DOHH2 (cell line): ENCODE measurements at regions not wholly inside any gene's neighbourhood (a gene's known extent, or its start where the extent isn't known, plus 50 kb on each side); places are given as distances from the start of the nearest gene placed in this dataset.
A peak's percentile ranks its signal among the peaks of the same experiment; 100 is the strongest.

Experiments used
- H3F3A ChIP-seq: fragments of 200-600 bp; sonication (generic), shearing (Covaris generic); 2 replicates; pipeline ENCODE4 v1.6.0; 2016; ENCODE audit warnings: antibody characterized with exemption, mild to moderate bottlenecking; ENCODE audit not compliant: control insufficient read depth, insufficient read depth
- H3K27ac ChIP-seq: fragments of 200-600 bp; sonication (generic); 2 replicates; pipeline ENCODE4 v1.5.1; 2014; ENCODE audit warnings: low read depth, mild to moderate bottlenecking, low read length, moderate library complexity
- H3K27me3 ChIP-seq: fragments of 200-600 bp; sonication (generic); 2 replicates; pipeline ENCODE4 v1.6.1; 2014; ENCODE audit warnings: mild to moderate bottlenecking, low read length, mixed read lengths; ENCODE audit not compliant: control insufficient read depth
- H3K36me3 ChIP-seq: fragments of 200-600 bp; sonication (generic); 2 replicates; pipeline ENCODE4 v1.6.1; 2014; ENCODE audit warnings: mild to moderate bottlenecking, low read length, moderate library complexity, mixed read lengths; ENCODE audit not compliant: control insufficient read depth
- H3K4me1 ChIP-seq: fragments of 200-600 bp; sonication (generic); 2 replicates; pipeline ENCODE4 v1.6.1; 2014; ENCODE audit warnings: mild to moderate bottlenecking, low read length, mixed read lengths; ENCODE audit not compliant: control insufficient read depth
- H3K4me2 ChIP-seq: fragments of 200-600 bp; sonication (generic); 2 replicates; pipeline ENCODE4 v1.6.0; 2014; ENCODE audit warnings: mild to moderate bottlenecking, low read length, moderate library complexity
- H3K4me3 ChIP-seq: fragments of 200-600 bp; sonication (generic); 2 replicates; pipeline ENCODE4 v1.5.1; 2014; ENCODE audit warnings: mild to moderate bottlenecking, low read length, mixed read lengths
- H3K79me2 ChIP-seq: fragments of 200-600 bp; sonication (generic); 2 replicates; pipeline ENCODE4 v1.6.1; 2014; ENCODE audit warnings: mild to moderate bottlenecking, low read length, mixed read lengths; ENCODE audit not compliant: control insufficient read depth
- H3K9me2 ChIP-seq: fragments of 200-600 bp; sonication (generic); replicated peaks from 2 replicates; pipeline ENCODE4 v1.6.1; 2014; ENCODE audit warnings: mild to moderate bottlenecking, low read length, mixed read lengths; ENCODE audit not compliant: control insufficient read depth
- H3K9me3 ChIP-seq: fragments of 200-600 bp; sonication (generic); 2 replicates; pipeline ENCODE4 v1.6.1; 2014; ENCODE audit warnings: antibody characterized with exemption, low read length, mixed read lengths; ENCODE audit not compliant: control insufficient read depth, insufficient read depth
- H4K20me1 ChIP-seq: fragments of 200-600 bp; sonication (generic); 2 replicates; pipeline ENCODE4 v1.6.0; 2014; ENCODE audit warnings: low read depth, mild to moderate bottlenecking, antibody characterized with exemption, low read length, moderate library complexity; ENCODE audit not compliant: control insufficient read depth, insufficient read depth
- CTCF ChIP-seq: fragments of 200-600 bp; sonication (generic); IDR thresholded peaks from one replicate; pipeline ENCODE4 v1.5.1; 2014; ENCODE audit warnings: antibody characterized with exemption, mild to moderate bottlenecking, low read depth, low read length; ENCODE audit not compliant: poor library complexity, severe bottlenecking
- EZH2phosphoT487 ChIP-seq: fragments of 200-600 bp; sonication (generic); IDR thresholded peaks from 2 replicates; pipeline ENCODE4 v1.6.1; 2017; ENCODE audit warnings: borderline replicate concordance, mild to moderate bottlenecking, antibody characterized with exemption, low read length, moderate library complexity, mixed read lengths

GRCh38 chr6:156410649-156411048 lies 366.5 kb upstream of the ARID1B start:
- Histone ChIP-seq H4K20me1 (no peaks in the 10 kb centered on the region), H3K27ac (no peak overlapping the region), H3K4me2 (no peak overlapping the region), H3K79me2 (no peaks in the 10 kb centered on the region), H3K27me3 (no peaks in the 10 kb centered on the region), H3K9me3 (no peaks in the 10 kb centered on the region), H3K9me2 (no peaks in the 10 kb centered on the region), H3K36me3 (no peaks in the 10 kb centered on the region), H3K4me3 (no peak overlapping the region), H3F3A (no peaks in the 10 kb centered on the region), H3K4me1 (no peaks in the 10 kb centered on the region)
- TF ChIP-seq CTCF (peak; percentile 26), EZH2phosphoT487 (no peak)

- no peak for TF ChIP-seq CTCF
- TF ChIP-seq EZH2phosphoT487: no peak
- Histone ChIP-seq H3K9me2 (no peaks in the 10 kb centered on the region), H3K27me3 (no peaks in the 10 kb centered on the region), H3K79me2 (no peaks in the 10 kb centered on the region), H3K9me3 (no peaks in the 10 kb centered on the region), H3K27ac (no peak overlapping the region), H3K4me1 (no peaks in the 10 kb centered on the region), H4K20me1 (no peaks in the 10 kb centered on the region), H3K36me3 (no peaks in the 10 kb centered on the region), H3K4me2 (no peak overlapping the region), H3F3A (no peaks in the 10 kb centered on the region), H3K4me3 (no peak overlapping the region)
Observed at GRCh38 chr6:156408655-156409054, 368.5 kb upstream of the ARID1B start.

- no peaks in the 10 kb centered on the region for H3K79me2 ChIP-seq
Observed at GRCh38 chr6:156407334-156407733, 369.8 kb upstream of the ARID1B start.

More at GRCh38 chr6:156407334-156407733, 369.8 kb upstream of the ARID1B start:
- H3K36me3 ChIP-seq: no peaks in the 10 kb centered on the region
- no peaks in the 10 kb centered on the region for H3K9me3 ChIP-seq
- no peaks in the 10 kb centered on the region for H3K27me3 ChIP-seq
- H3K4me2 ChIP-seq: no peak overlapping the region
- TF ChIP-seq EZH2phosphoT487 (no peak), CTCF (no peak)
- no peaks in the 10 kb centered on the region for H3K4me1 ChIP-seq
- H4K20me1 ChIP-seq: no peaks in the 10 kb centered on the region
- H3K4me3 ChIP-seq: no peak overlapping the region
- H3K27ac ChIP-seq: no peak overlapping the region
- H3K9me2 ChIP-seq: no peaks in the 10 kb centered on the region
- H3F3A ChIP-seq: no peaks in the 10 kb centered on the region
